Neural cell (in vitro differentiated cells): ENCODE measurements at regions not wholly inside any gene's neighbourhood (a gene's known extent, or its start where the extent isn't known, plus 50 kb on each side); places are given as distances from the start of the nearest gene placed in this dataset.

Source experiments
- CTCF ChIP-seq: fragments of 450-650 bp; IDR thresholded peaks from 2 replicates; pipeline ENCODE4 v1.5.1; 2014; ENCODE audit warnings: antibody characterized with exemption, mild to moderate bottlenecking, moderate library complexity; ENCODE audit not compliant: poor library complexity, severe bottlenecking
- EP300 ChIP-seq: fragments of 450-650 bp; conservative IDR thresholded peaks from 2 replicates; pipeline ENCODE4 v1.6.1; 2014; ENCODE audit warnings: antibody characterized with exemption, mild to moderate bottlenecking, moderate library complexity; ENCODE audit not compliant: poor library complexity, severe bottlenecking
- POLR2AphosphoS5 ChIP-seq: IDR thresholded peaks from 2 replicates; pipeline ENCODE4 v1.6.1; 2012

DNA sequence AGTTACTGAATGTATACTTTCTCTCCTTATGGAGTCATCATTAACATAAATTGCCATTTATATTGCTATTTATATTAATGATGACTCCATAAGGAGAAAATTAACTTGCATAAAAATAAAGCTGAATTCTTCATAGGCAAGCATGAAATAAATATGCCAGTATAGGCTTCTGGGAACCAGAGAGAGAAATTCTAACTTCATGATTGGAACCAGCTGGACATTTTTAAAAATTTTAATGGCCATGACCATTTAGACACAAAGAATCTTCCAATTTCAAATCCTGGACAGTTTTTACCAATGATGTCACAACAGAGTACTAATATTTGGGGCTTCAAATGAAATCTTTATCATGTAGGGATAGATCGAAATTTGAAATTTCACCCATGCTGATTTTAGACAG is 268.7 kb downstream of the PTGER3 start:
- no peak for TF ChIP-seq CTCF
- TF ChIP-seq EP300: no peak
- TF ChIP-seq POLR2AphosphoS5: no peak
